HG03060 (cell line): ENCODE measurements at regions not wholly inside any gene's neighbourhood (a gene's known extent, or its start where the extent isn't known, plus 50 kb on each side); places are given as distances from the start of the nearest gene placed in this dataset.
"Not testable (repeated sequence)": the region's sequence is repeated elsewhere in the genome, so short reads cannot be mapped to it uniquely, and the experiment has no call there.

Source experiments
- ATAC-seq: cut with Tn5 transposase; IDR thresholded peaks from one replicate; pipeline ENCODE4 v1.9.1; 2021; ENCODE audit warnings: low read depth, moderate number of reproducible peaks; ENCODE audit not compliant: unreplicated experiment

DNA sequence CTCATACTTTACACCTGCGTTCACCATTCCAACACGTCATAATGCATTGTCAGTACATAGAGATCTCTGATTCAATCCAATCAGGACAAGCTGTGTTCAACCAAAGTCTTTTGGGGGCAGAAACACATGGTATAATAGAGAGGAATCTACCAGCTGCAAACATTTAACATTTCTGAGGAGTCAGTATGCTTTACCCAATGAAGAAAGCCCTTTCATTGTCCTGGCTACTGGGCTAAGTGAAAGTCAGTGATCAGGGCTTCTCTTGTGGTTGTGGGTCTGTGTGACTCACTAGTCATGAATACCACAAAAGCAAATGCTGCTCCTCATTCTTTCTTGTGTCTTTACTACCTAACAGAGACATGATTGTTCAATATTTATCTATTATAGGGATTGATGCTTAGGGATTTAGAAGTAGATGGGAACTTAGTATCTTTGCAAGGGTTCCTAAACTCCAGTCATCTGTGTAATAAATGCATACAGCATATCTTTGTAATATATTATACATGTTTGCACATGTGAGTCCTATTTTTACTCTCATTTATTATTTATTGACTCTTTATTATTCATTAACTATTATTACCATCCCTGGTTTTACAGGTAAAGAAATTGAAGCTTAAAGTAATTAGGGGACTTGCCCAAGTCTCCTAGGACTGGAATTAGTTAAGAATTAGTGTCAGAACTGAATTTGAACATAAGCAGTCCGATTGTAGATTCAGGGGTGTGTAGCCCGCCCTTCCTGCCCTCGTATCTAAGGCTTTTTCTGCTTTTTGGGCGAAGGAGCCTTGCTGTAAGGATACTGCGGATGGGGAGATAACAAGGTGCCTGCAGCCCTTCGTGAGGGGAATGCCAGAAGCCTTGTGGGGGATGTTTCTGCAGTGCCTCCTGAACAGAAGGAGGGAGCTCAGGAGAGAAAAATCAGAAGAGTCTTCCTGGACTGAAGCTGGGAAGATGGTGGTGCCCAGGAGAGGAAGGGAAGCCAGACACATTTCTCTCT, 353.1 kb upstream of the BOD1L1 start:
- ATAC-seq = peak; percentile 92

DNA sequence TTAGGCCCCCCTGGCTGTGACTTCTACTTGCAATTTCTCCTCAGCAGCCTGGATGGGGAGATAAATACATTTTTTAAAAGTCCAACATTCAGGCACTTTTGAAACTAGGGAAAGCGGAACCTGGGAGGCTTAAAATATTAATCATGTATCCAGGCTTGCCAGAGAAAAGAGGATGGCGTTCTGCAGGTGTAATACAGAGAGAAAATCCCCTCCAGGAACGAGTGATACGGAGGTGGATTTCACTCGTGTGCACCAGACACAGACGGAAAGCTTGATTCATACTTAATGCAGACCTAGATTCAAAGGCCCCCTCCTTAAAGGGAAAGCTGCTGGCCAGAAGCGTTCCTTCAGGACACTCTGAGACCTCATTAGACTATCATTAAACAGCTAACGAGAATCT, 354.0 kb upstream of the BOD1L1 start:
- ATAC-seq = no peak

DNA sequence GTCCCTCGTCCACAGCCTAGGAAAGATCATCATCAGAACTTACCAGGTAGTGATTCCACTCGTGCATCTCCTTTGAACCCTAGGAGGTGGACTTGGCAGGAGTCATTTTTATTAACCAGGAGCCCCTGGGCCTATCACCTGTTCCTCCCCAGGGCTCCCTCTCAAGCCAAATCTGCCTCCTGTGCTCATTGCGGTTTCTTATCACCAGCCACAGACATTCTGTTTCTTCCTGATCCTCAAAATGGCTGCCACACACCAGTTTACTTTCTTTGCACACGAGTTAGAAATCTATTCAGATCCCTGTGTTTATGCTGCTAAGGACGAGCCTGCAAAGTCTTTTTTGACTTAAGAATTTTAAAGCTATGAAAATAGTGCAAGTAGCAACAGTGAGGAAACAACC, 354.5 kb upstream of the BOD1L1 start:
- no peak for ATAC-seq

DNA sequence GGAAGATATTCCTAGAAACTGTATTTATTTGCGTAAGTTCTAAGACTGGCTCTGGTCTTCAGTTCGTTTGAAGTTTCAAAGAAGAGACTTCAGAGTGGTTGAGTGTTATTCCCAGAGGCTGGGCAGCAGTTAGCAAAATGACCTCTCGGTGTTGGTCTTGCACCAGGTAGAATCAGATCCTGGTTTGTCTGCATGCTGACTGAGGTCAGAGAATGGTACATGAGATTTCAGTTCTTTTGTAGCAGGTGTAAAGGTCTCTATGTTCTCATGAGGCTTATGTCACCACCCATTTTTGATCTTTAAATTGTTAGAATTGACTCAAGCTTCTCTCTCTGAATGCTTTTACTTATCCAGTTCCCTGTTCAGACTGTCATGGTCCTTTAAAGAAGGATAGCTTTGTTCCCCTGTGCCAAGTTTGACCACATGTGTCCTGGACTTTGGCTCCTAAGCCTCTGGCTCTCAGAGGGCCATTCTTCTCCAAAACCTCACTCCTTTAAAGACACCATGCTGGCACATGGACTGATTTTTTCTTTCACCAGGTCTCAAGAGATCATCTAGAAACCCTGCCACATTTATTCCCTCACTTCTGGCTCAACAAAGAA, 355.8 kb upstream of the BOD1L1 start:
- no peak for ATAC-seq

DNA sequence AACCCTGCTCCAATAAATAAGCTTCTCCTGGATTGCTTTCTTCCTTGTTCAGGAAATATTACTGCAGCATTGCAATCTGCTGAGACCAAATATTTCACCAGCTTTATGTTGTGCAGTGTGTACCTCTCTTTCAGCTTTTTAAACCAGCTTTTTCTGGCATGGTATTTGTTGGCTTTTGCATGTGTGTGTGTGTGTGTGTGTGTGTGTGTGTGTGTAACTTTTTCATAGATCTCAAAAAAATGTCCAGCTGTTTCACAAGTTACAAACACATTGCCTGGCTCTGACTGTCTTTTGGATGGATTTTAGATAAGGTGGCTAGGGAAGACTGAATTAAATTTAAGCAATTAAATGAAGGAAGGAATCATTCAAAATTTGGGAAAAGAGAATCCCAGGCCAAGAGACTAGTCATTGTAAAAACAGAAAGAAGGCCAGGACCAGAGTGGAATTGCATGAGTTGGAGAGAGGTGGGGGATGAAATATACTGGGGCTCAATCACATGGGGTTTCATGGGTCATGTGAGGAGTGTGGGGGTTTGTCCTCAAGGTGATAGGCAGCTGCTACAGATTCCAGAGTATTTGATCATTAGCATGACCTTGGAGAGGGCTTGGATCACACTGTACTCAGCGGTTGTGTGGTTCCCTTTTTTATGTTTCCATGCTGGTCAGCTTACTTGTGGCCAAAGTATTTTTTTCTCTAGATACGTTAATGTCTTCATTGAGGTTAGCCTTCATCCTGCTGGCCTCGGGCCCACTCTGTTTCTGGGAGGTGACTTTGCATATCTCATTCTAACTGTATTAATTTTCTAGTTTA, 357.7 kb upstream of the BOD1L1 start:
- ATAC-seq = no peak

DNA sequence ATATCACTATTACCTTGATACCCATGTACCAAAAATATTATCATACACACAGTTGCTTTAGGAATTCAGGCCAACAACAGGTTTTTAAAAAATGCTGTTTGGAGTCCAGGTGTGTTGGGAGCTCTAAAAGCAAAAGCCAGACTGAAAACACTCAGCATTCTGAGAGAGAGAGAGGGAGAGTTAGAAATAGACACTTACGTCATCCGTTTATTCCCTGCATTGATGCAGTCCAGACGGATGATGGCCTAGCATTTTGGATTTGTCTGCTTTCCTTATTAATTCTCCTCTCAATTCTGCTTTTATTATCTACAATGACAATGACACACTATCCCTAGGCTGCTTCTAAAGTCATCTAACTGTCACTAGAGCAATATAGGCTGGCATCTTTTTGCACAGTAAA, 358.3 kb upstream of the BOD1L1 start:
- ATAC-seq = no peak

DNA sequence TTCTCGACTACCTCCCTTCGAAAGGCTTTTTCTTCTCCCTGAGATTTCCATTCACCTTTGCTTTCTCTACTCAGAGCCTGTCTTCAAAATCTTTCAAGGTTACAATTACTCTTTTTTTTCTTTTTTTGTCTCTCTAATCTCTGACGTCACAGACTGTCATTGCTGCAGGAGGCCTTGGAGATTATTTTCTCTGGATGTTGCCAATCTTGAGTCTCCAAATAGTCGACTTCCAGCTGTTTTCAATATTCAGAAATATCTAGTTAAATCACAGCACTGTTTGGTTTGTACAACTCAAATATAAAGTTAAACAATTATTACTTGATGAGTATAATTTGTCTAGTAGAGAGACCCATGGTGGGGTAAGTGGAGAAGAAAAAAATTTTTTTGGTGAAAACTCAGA, 359.0 kb upstream of the BOD1L1 start:
- no peak for ATAC-seq

DNA sequence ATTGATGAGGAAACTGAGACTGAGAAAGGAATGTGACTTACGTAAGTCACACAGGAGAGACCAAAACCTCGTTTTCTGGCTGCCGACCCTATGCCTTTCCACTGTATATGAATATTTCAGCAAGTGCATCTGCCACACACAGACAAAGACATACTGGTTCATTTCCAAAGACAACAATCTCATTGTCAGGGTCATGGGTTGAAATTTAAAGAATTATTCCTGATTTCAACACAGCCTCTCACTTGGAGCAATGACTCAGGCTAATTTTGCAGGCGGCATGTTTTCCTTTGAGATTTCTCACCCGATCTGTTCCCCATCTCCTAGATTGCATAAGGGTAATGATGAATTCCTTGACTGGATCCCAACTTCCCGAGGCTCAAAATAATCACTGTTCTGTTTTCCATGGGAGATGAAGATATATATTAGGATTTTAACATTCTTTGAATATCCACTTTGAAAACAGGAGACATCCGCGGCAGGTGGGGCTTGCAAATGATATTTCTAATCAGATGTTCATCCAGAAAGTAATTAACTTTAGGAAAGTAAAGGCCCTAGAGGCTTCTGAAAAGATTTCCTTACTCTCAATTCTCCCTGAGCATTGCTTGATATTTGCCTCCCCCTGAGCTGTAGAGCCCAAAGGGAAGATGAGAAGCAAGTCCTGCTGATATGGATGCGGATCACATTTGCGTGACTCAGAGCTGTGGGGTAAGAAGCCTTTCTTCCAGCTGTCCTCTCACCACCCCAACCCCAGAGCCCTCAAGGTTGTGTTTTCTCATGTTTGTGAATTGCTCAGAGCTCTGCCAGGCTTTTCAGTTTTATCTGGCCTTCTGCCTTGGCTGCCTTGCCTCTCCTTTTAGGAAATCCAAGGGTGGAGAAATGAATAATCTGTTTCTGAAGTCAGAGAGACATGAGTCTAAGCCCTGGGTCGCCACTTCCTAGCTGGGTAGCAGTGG, 361.1 kb upstream of the BOD1L1 start:
- ATAC-seq = no peak

DNA sequence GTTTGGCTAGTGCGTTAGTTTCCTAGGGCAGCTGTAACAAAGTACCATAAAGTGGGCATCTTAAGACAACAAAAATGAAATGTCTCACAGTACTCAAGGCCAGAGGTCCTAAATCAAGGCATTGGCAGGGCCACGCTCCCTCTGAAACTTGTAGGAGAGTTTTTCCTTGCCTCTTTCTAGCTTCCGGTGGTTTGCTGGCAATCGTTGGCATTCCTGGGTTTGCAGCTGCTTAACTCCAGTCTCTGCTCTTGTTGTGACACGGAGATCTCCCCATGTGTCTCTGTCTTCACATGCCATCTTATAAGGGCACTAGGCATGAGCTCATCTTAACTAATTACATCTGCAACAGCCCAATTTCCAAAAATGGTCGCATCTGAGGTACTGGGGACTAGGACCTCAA, 362.0 kb upstream of the BOD1L1 start:
- ATAC-seq = no peak

DNA sequence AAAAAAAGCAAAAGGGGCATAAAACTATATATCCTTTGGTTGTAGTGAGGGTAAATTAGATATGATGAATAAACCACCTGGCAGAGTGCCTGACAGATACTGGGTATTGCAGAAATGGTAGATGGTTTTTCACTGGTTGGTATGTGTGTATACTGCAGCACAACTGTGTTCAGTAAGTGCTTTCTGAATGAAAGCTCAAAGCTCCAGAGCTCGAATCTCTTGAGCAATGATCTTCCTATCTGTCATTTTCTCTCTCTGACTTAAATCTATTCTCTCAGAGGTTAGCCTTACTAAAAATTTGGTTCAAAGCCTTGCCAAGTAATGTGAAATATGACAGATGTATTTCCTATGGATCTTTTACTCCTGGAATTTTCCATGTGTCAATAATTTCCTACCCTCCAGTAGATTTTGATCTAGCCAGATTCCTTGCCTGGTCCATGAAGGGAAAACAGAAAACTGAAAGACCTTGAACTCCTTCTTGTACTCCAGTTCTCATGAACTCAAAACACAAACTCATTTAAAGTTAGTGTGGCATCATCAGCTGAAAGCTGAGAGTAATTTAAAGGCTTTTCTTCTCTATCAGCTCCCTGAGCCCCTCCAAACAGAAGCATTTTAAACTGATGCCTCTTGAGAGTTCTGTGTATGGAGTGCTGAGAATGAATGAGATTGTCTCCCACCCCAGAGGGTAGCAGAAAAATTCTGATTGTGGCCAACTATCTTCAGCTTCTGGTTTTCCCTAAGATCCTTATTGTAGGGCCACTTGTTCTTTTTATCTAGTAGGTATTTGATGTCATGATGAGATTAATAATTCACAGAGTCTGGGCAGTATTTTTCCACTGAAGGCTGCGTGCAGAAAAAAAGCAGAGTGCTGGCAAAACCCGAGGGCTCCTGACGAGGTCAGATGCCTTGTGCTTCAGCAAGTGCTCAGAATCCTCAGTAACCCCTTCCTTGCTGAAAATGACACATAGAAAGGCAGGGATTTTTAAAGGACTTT, 363.4 kb upstream of the BOD1L1 start:
- no peak for ATAC-seq

DNA sequence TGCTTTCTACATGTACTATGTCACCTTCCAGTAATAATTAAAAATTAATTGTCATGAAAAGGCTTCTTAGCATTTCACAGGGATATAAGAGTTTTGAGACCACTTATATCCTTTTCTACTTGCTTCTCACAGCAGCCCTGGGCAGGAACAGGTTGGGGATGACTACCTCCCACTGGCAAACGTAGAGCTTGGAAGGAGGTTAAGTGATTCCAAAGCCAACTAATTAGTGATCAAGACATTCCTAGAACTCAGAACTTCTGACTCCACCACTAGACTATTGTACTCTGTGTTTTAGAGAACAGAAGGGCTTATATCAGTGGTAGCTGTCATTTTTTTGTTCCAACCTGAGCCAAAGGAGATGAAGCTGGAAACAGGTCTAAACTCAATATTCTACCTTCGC, 364.5 kb upstream of the BOD1L1 start:
- ATAC-seq = no peak

DNA sequence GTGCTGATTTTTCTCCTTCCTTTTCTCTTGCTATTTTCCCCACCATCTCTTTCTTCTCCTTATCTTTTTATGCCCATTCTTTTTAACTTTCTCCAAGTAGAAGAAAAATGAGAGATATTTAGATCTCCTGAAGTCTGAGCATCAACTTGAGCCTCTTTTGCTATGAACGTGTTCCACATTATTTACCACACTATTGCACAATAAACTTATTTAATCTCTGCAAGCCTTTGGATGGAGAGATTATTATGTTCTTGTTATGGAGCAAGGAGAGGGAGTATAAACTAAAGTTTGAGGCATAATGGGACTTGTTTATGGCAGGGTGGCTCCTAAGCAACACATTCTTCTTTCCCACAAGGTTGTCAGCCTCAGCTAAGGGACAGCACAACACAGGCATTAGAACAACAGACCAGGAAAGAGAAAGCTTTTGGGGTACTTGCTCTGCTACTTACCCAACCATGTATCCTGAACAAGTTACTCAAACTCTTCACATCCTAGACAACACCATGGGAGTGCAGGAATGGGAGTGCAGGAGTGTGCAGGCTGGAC, 365.5 kb upstream of the BOD1L1 start:
- no peak for ATAC-seq

DNA sequence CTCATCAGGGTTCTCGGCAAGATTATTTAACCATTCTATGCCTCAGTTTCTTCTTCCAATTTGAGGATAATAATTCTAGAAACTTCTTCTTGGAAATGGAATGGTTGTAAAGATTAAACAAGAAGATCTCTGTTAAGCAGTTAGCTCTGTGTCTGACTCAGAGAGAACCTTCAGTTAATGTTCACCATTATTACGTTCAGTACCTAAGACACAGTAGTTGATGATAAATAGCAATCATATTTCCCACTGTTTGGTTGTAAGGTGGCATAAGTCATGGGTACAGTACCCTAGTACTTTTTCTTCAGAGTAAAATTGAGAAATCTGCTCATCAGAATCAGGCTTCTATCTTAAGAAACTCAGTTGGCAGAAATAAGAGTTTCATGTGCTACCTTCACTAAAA, 366.5 kb upstream of the BOD1L1 start:
- ATAC-seq = no peak

DNA sequence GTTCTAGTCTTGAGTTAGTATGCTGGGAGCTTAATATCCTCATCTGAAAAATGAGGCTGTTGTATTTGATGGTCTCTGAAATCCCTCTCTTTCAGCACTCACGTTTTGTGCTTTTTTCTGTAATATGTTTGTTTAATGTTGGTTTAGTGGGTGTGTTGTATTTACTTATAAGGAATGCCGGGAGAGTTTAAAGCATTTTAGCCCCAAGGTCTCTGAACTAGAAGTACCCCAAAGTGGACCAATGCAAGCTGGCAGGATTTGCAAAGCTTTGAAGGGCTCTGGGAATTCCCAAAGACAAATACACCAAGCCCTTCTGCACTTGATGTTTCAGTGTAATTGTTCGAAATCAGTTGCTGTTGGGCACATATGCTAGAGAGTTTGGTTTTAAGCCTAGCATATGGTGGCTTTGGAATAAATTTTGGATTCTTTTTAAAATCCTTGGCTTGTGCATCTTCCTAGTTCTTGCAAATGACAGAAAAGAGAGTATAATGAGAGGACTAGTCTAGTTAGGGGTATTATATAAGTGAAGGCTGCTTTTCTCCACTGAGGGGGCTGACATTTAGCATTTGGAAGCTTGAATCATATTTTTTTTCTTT, 371.4 kb upstream of the BOD1L1 start:
- no peak for ATAC-seq

DNA sequence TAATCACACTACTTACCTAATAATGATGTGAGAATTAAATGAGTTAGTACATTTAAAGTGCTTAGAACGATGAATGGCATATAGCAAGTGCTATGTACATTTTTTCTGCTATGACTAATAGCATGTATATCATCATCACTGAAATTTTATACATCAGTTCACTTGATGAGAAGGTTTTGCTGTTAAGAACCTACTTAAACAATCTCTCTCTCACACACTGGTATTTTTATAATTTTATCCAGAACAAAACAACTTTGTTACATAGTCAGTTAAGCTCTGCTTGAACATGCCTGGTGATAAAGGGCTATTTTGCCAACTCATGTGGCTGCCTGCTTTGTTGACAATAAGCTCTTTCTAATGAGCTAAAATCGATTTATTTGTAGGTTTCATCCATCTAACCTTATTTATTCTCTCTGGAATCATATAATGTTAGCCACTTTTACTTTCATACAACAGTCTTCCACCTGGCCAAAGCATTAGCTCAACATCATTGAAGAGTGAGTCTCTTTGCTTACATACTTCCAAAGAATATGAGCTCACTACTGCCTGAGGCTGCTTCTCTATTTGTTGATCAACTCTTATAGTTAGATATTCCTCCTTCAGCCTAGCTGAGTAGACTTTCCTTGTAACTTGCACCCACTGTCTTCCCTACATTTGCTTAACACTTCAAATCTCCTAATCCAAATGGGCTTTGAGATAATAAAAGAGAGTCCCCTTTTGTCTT, 372.7 kb upstream of the BOD1L1 start:
- ATAC-seq = no peak

DNA sequence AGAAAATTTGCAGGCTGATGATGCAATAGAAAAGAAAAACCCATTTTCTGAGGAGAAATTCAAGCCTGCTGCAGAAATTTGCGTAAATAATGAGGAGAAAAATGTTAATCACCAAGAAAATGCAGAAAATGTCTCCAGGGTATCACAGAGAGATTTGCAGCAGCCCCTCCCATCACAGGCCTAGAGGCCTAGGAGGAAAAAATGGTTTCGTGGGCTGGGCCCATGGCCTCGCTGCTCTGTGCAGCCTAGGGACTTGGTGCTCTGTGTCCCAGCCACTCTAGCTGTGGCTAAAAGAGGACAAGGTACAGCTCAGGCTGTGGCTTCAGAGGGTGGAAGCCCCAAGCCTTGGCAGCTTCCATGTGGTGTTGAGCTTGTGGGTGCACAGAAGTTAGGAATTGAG, 374.8 kb upstream of the BOD1L1 start:
- not testable (repeated sequence) for ATAC-seq

DNA sequence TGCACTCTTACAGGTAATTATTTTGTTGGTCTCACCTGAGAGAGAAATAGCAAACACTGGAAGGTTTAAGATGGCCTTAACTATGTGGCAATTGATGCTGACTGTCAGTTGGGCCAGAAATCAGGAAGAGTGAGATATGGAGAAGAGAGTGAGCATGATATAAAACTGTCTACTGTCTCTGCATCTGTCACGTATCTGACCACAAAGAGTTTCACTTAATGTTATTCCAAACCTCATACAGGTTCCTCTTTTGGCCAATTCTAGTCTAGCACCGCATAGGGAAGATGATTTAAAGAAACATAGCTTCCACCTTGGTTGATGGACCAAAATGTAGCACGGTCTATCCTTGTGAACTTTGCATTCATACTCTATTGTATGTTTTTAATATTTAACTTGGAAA, 381.0 kb upstream of the BOD1L1 start:
- peak; percentile 67 for ATAC-seq
